ENCODE measurements at regions not wholly inside any gene's neighbourhood (a gene's known extent, or its start where the extent isn't known, plus 50 kb on each side); places are given as distances from the start of the nearest gene placed in this dataset.

- H3K23me2 ChIP-seq (ENCODE audit: insufficient read length, low read depth, low read length, poor library complexity, severe bottlenecking): no peaks in the 10 kb centered on the region
- H2BK15ac ChIP-seq (ENCODE audit: low read depth, low read length): no peak overlapping the region
- no peak overlapping the region for H3K9ac ChIP-seq (ENCODE audit: extremely low read depth, insufficient read length, low read length)
- H2AFZ ChIP-seq (ENCODE audit: low read length): no peak overlapping the region
- no peak overlapping the region for H3K27ac ChIP-seq (ENCODE audit: insufficient read length, low read depth, low read length)
- Mint-ChIP-seq H3K9me3 (peaks cover 17 to 21% of the 10 kb centered on the region in 2 experiments; a peak in 4 of 5 replicates), H3K27ac (no peak overlapping the region), H3K4me1 (no peaks in the 10 kb centered on the region; a peak in 1 of 4 replicates), H3K4me3 (no peak overlapping the region), H3K36me3 (ENCODE audit: insufficient read depth in 1 of 3, low read depth in 3 of 3) (peaks cover 2 to 20% (median 5%) of the 10 kb centered on the region in 3 experiments; a peak in 6 of 7 replicates), H3K27me3 (ENCODE audit: low read depth) (no peaks in the 10 kb centered on the region; the same call in none of the 2 replicates)
- no peak for TF ChIP-seq CTCF (conservative IDR thresholded peaks at IDR 0.05)
- H2BK5ac ChIP-seq (ENCODE audit: insufficient read length, low read length): no peak overlapping the region
- no peak overlapping the region for H4K8ac ChIP-seq (replicated peaks; ENCODE audit: insufficient read length, low read depth, low read length)
- no peaks in the 10 kb centered on the region; the same call in 1 of the 2 replicates for H3K27me3 ChIP-seq (ENCODE audit: insufficient read depth, low read length)
- WGBS (ENCODE audit: extremely low coverage, insufficient read length, low lambda C conversion rate): no CpG with 5 or more reads among the region's 1 CpG
- no peak overlapping the region for H3K23ac ChIP-seq (ENCODE audit: insufficient read length, low read depth, low read length)
- no peak overlapping the region for H3K18ac ChIP-seq (ENCODE audit: insufficient read length, low read depth, low read length)
- H2AK5ac ChIP-seq (ENCODE audit: insufficient read length, low read length): no peak overlapping the region
- H3K9me3 ChIP-seq (ENCODE audit: control insufficient read depth, low read depth, low read length): no peaks in the 10 kb centered on the region
- no peak overlapping the region for H3T11ph ChIP-seq (ENCODE audit: low read length)
- no peaks in the 10 kb centered on the region for H3K79me1 ChIP-seq (ENCODE audit: insufficient read depth, low read depth, low read length, poor library complexity, severe bottlenecking)
- H4K20me1 ChIP-seq (ENCODE audit: control insufficient read depth, insufficient read depth, insufficient read length): no peaks in the 10 kb centered on the region
- DNase-seq: no peak
- no peak overlapping the region for H2BK12ac ChIP-seq (ENCODE audit: insufficient read length, low read depth, low read length)
- no peak overlapping the region for H2BK20ac ChIP-seq (ENCODE audit: low read depth, low read length, poor library complexity, severe bottlenecking)
- H4K5ac ChIP-seq (ENCODE audit: insufficient read length, low read depth, low read length): no peak overlapping the region
- H4K91ac ChIP-seq (ENCODE audit: insufficient read length, low read depth, low read length): no peak overlapping the region
- H3K4me1 ChIP-seq (ENCODE audit: insufficient read depth, low read length): no peaks in the 10 kb centered on the region
- no peaks in the 10 kb centered on the region for H3K79me2 ChIP-seq (ENCODE audit: insufficient read depth, low read length)
- H3K4ac ChIP-seq (ENCODE audit: low read depth, low read length): no peak overlapping the region
- H2BK120ac ChIP-seq (ENCODE audit: low read depth, low read length, poor library complexity, severe bottlenecking): no peak overlapping the region
- no peak overlapping the region for H3K56ac ChIP-seq (ENCODE audit: insufficient read length, low read depth, low read length)
- H3K4me2 ChIP-seq (ENCODE audit: insufficient read depth, insufficient read length, low read length): no peak overlapping the region
- no peak overlapping the region for H3K14ac ChIP-seq (ENCODE audit: insufficient read depth, low read length)
Observed at GRCh38 chr5:73330613-73331012, 118.0 kb downstream of the FOXD1 start.

All from H9 (cell line).